Activated naive CD8-positive, alpha-beta T cell treated with anti-CD3 and anti-CD28 coated beads, Interleukin-2, amount 10 ng/mL, durations not matched to agents 7 days and 5 days (primary cell): ENCODE measurements at regions not wholly inside any gene's neighbourhood (a gene's known extent, or its start where the extent isn't known, plus 50 kb on each side); places are given as distances from the start of the nearest gene placed in this dataset.
"Not testable (repeated sequence)": the region's sequence is repeated elsewhere in the genome, so short reads cannot be mapped to it uniquely, and the experiment has no call there.

Experiments
- ATAC-seq: fragments of 150-1000 bp; cut with Tn5 transposase; one replicate; pipeline ENCODE4 v1.10.0; 2021; ENCODE audit warnings: low read depth, moderate library complexity
- POLR2A ChIA-PET: fragments of 350-600 bp; sonication (Branson Sonifier 250); formaldehyde crosslinking; loops from one replicate; lab custom pipeline; 2021; ENCODE audit warnings: antibody characterized with exemption; lab: Charles Lee
- DNase-seq: peaks from one replicate; pipeline ENCODE4 v3.0.0; 2021
- H3K27ac Mint-ChIP-seq: one replicate; pipeline ENCODE4 v1.8.0; 2022; ENCODE audit warnings: mild to moderate bottlenecking, mixed read lengths
- H3K27me3 Mint-ChIP-seq: one replicate; pipeline ENCODE4 v1.8.0; 2022; ENCODE audit warnings: mild to moderate bottlenecking, moderate library complexity, mixed read lengths
- H3K36me3 Mint-ChIP-seq: one replicate; pipeline ENCODE4 v1.8.0; 2021; ENCODE audit warnings: mild to moderate bottlenecking, mixed read lengths
- H3K4me1 Mint-ChIP-seq: one replicate; pipeline ENCODE4 v1.8.0; 2021; ENCODE audit warnings: mixed read lengths
- H3K4me3 Mint-ChIP-seq: one replicate; pipeline ENCODE4 v1.8.0; 2022; ENCODE audit warnings: mild to moderate bottlenecking, moderate library complexity, mixed read lengths
- H3K9me3 Mint-ChIP-seq: one replicate; pipeline ENCODE4 v1.8.0; 2021; ENCODE audit warnings: mixed read lengths

GRCh38 chr9:25537808-25538207 lies 140.4 kb downstream of the TUSC1 start:
- Mint-ChIP-seq H3K9me3 (peaks cover 7% of the 10 kb centered on the region), H3K27ac (no peak overlapping the region), H3K36me3 (no peaks in the 10 kb centered on the region), H3K27me3 (no peaks in the 10 kb centered on the region), H3K4me1 (no peaks in the 10 kb centered on the region), H3K4me3 (no peak overlapping the region)
- POLR2A ChIA-PET, result no interaction called here
- ATAC-seq, result no peak
- DNase-seq, result no peak

GRCh38 chr9:25519286-25519685 lies 159.0 kb downstream of the TUSC1 start:
- Mint-ChIP-seq H3K4me3 (no peak overlapping the region), H3K27ac (no peak overlapping the region), H3K4me1 (no peaks in the 10 kb centered on the region), H3K27me3 (no peaks in the 10 kb centered on the region), H3K9me3 (no peaks in the 10 kb centered on the region), H3K36me3 (no peaks in the 10 kb centered on the region)
- DNase-seq, result no peak
- ATAC-seq, result no peak
- POLR2A ChIA-PET, result no interaction called here

- Mint-ChIP-seq H3K9me3 (no peaks in the 10 kb centered on the region), H3K36me3 (no peaks in the 10 kb centered on the region), H3K4me1 (no peaks in the 10 kb centered on the region), H3K4me3 (no peak overlapping the region), H3K27ac (no peak overlapping the region), H3K27me3 (no peaks in the 10 kb centered on the region)
- ATAC-seq (no peak), DNase-seq (no peak)
- POLR2A ChIA-PET, result no interaction called here
These were observed 160.5 kb downstream of the TUSC1 start for GRCh38 chr9:25517701-25518100.

- Mint-ChIP-seq H3K36me3 (no peaks in the 10 kb centered on the region), H3K27me3 (no peaks in the 10 kb centered on the region), H3K4me3 (no peak overlapping the region), H3K4me1 (no peaks in the 10 kb centered on the region), H3K27ac (no peak overlapping the region), H3K9me3 (no peaks in the 10 kb centered on the region)
- POLR2A ChIA-PET, result no interaction called here
- no peak for ATAC-seq
- no peak for DNase-seq
These were observed 164.7 kb downstream of the TUSC1 start for GRCh38 chr9:25513509-25514033.

GRCh38 chr9:25505644-25506043 lies 172.6 kb downstream of the TUSC1 start:
- DNase-seq (no peak), ATAC-seq (no peak)
- peaks cover 4% of the 10 kb centered on the region for H3K9me3 Mint-ChIP-seq
- H3K27ac Mint-ChIP-seq, result no peak overlapping the region
- H3K4me1 Mint-ChIP-seq, result no peaks in the 10 kb centered on the region
- POLR2A ChIA-PET, result no interaction called here
- H3K27me3 Mint-ChIP-seq, result no peaks in the 10 kb centered on the region
- H3K4me3 Mint-ChIP-seq, result no peak overlapping the region
- no peaks in the 10 kb centered on the region for H3K36me3 Mint-ChIP-seq

- POLR2A ChIA-PET, result no interaction called here
- no peaks in the 10 kb centered on the region for H3K27me3 Mint-ChIP-seq
- no peaks in the 10 kb centered on the region for H3K4me1 Mint-ChIP-seq
- peaks cover 1% of the 10 kb centered on the region for H3K9me3 Mint-ChIP-seq
- DNase-seq (no peak), ATAC-seq (no peak)
- no peak overlapping the region for H3K4me3 Mint-ChIP-seq
- no peaks in the 10 kb centered on the region for H3K36me3 Mint-ChIP-seq
- no peak overlapping the region for H3K27ac Mint-ChIP-seq
These were observed 196.9 kb downstream of the TUSC1 start for GRCh38 chr9:25481372-25481771.

- Mint-ChIP-seq H3K27me3 (no peaks in the 10 kb centered on the region), H3K4me3 (no peak overlapping the region), H3K27ac (no peak overlapping the region), H3K36me3 (no peaks in the 10 kb centered on the region), H3K9me3 (peaks cover 4% of the 10 kb centered on the region), H3K4me1 (no peaks in the 10 kb centered on the region)
- ATAC-seq (no peak), DNase-seq (no peak)
- POLR2A ChIA-PET, result no interaction called here
These were observed 197.5 kb downstream of the TUSC1 start for GRCh38 chr9:25480696-25481095.

GRCh38 chr9:25472681-25473080 lies 205.6 kb downstream of the TUSC1 start:
- Mint-ChIP-seq H3K9me3 (peaks cover 25% of the 10 kb centered on the region), H3K27ac (no peak overlapping the region), H3K4me3 (no peak overlapping the region), H3K4me1 (peaks cover 2% of the 10 kb centered on the region), H3K36me3 (no peaks in the 10 kb centered on the region), H3K27me3 (no peaks in the 10 kb centered on the region)
- POLR2A ChIA-PET, result no interaction called here
- ATAC-seq, result no peak
- DNase-seq, result no peak

GRCh38 chr9:25472085-25472607 lies 206.1 kb downstream of the TUSC1 start:
- H3K27ac Mint-ChIP-seq, result no peak overlapping the region
- no peaks in the 10 kb centered on the region for H3K36me3 Mint-ChIP-seq
- H3K27me3 Mint-ChIP-seq, result no peaks in the 10 kb centered on the region

GRCh38 chr9:25461416-25461815 lies 216.8 kb downstream of the TUSC1 start:
- H3K9me3 Mint-ChIP-seq, result peaks cover 2% of the 10 kb centered on the region
- DNase-seq (no peak), ATAC-seq (no peak)
- no peak overlapping the region for H3K4me3 Mint-ChIP-seq
- no peaks in the 10 kb centered on the region for H3K36me3 Mint-ChIP-seq
- H3K27me3 Mint-ChIP-seq, result no peaks in the 10 kb centered on the region
- POLR2A ChIA-PET, result no interaction called here
- H3K27ac Mint-ChIP-seq, result no peak overlapping the region
- H3K4me1 Mint-ChIP-seq, result no peaks in the 10 kb centered on the region

More at GRCh38 chr9:25472085-25472607, 206.1 kb downstream of the TUSC1 start:
- H3K4me3 Mint-ChIP-seq, result no peak overlapping the region
- POLR2A ChIA-PET, result no interaction called here
- peaks cover 26% of the 10 kb centered on the region for H3K9me3 Mint-ChIP-seq
- DNase-seq (no peak), ATAC-seq (no peak)
- peaks cover 2% of the 10 kb centered on the region for H3K4me1 Mint-ChIP-seq

- Mint-ChIP-seq H3K27me3 (no peaks in the 10 kb centered on the region), H3K4me3 (no peak overlapping the region), H3K4me1 (no peaks in the 10 kb centered on the region), H3K36me3 (no peaks in the 10 kb centered on the region), H3K9me3 (peaks cover 3% of the 10 kb centered on the region), H3K27ac (no peak overlapping the region)
- no peak for ATAC-seq
- no peak for DNase-seq
- POLR2A ChIA-PET, result no interaction called here
These were observed 224.4 kb downstream of the TUSC1 start for GRCh38 chr9:25453875-25454274.

- H3K27ac Mint-ChIP-seq, result no peak overlapping the region
- H3K4me3 Mint-ChIP-seq, result no peak overlapping the region
- no peak for ATAC-seq
- no peaks in the 10 kb centered on the region for H3K4me1 Mint-ChIP-seq
- H3K36me3 Mint-ChIP-seq, result no peaks in the 10 kb centered on the region
- POLR2A ChIA-PET, result no interaction called here
- DNase-seq, result no peak
- H3K27me3 Mint-ChIP-seq, result no peaks in the 10 kb centered on the region
- peaks cover 3% of the 10 kb centered on the region for H3K9me3 Mint-ChIP-seq
These were observed 228.7 kb downstream of the TUSC1 start for GRCh38 chr9:25449503-25449902.

- H3K4me1 Mint-ChIP-seq, H3K4me3 Mint-ChIP-seq, H3K27me3 Mint-ChIP-seq, DNase-seq, ATAC-seq, POLR2A ChIA-PET, H3K9me3 Mint-ChIP-seq, H3K27ac Mint-ChIP-seq, H3K36me3 Mint-ChIP-seq: not testable (repeated sequence)
These were observed 232.5 kb downstream of the TUSC1 start for GRCh38 chr9:25445721-25446120.

- H3K4me1 Mint-ChIP-seq, result no peaks in the 10 kb centered on the region
- no peaks in the 10 kb centered on the region for H3K36me3 Mint-ChIP-seq
- POLR2A ChIA-PET, result no interaction called here
- H3K27ac Mint-ChIP-seq, result no peak overlapping the region
- H3K9me3 Mint-ChIP-seq, result peaks cover 5% of the 10 kb centered on the region
- H3K4me3 Mint-ChIP-seq, result no peak overlapping the region
- no peak for ATAC-seq
- DNase-seq, result no peak
- H3K27me3 Mint-ChIP-seq, result no peaks in the 10 kb centered on the region
These were observed 235.7 kb downstream of the TUSC1 start for GRCh38 chr9:25442526-25442925.

- DNase-seq, result no peak
- no peaks in the 10 kb centered on the region for H3K27me3 Mint-ChIP-seq
- H3K9me3 Mint-ChIP-seq, result peaks cover 12% of the 10 kb centered on the region
- POLR2A ChIA-PET, result no interaction called here
- H3K4me1 Mint-ChIP-seq, result no peaks in the 10 kb centered on the region
- no peak overlapping the region for H3K27ac Mint-ChIP-seq
- H3K36me3 Mint-ChIP-seq, result no peaks in the 10 kb centered on the region
- H3K4me3 Mint-ChIP-seq, result no peak overlapping the region
- no peak for ATAC-seq
These were observed 250.3 kb downstream of the TUSC1 start for GRCh38 chr9:25427898-25428297.
